A673 (cell line): ENCODE measurements at regions not wholly inside any gene's neighbourhood (a gene's known extent, or its start where the extent isn't known, plus 50 kb on each side); places are given as distances from the start of the nearest gene placed in this dataset.
"Not testable (repeated sequence)": the region's sequence is repeated elsewhere in the genome, so short reads cannot be mapped to it uniquely, and the experiment has no call there.

Experiments used
- BruUV-seq: library from RNA; stranded (reverse); fragments of 400-500 nt; replicated peaks from 2 replicates; lab custom pipeline; 2021; lab: Mats Ljungman, UMichigan
- CTCF ChIA-PET: fragments of 300-600 bp; sonication (Branson Sonifier 250); formaldehyde crosslinking; loops from one replicate; lab custom pipeline; 2022; ENCODE audit warnings: antibody characterized with exemption; lab: Charles Lee
- POLR2A ChIA-PET: fragments of 300-600 bp; sonication (Branson Sonifier 250); formaldehyde crosslinking; loops from one replicate; lab custom pipeline; 2022; ENCODE audit warnings: antibody characterized with exemption; ENCODE audit not compliant: low non-redundant PET; lab: Charles Lee
- DNase-seq: peaks from one replicate; pipeline ENCODE4 v3.0.0-alpha.2; 2015; ENCODE audit warnings: low spot score
- H3K27ac ChIP-seq: fragments of 200-600 bp; sonication (generic); 2 replicates; pipeline ENCODE4 v1.5.1; 2016; ENCODE audit warnings: mixed run types, low read depth, mild to moderate bottlenecking, mixed read lengths, antibody characterized with exemption, low read length; ENCODE audit not compliant: poor library complexity, severe bottlenecking
- H3K27me3 ChIP-seq: fragments of 200-600 bp; sonication (generic); replicated peaks from 2 replicates; pipeline ENCODE4 v1.6.1; 2017; ENCODE audit warnings: mixed run types, low read depth, mild to moderate bottlenecking, mixed read lengths, antibody characterized with exemption, low read length; ENCODE audit not compliant: insufficient read depth, poor library complexity
- H3K36me3 ChIP-seq: fragments of 200-600 bp; sonication (generic); 2 replicates; pipeline ENCODE4 v1.6.1; 2016; ENCODE audit warnings: mixed run types, mild to moderate bottlenecking, mixed read lengths, antibody characterized with exemption, low read length; ENCODE audit not compliant: insufficient read depth, poor library complexity, severe bottlenecking
- H3K4me1 ChIP-seq: fragments of 200-600 bp; sonication (generic); 2 replicates; pipeline ENCODE4 v1.6.1; 2017; ENCODE audit warnings: mixed run types, mild to moderate bottlenecking, mixed read lengths, antibody characterized with exemption, low read length; ENCODE audit not compliant: insufficient read depth, poor library complexity, severe bottlenecking
- H3K4me3 ChIP-seq: fragments of 200-600 bp; sonication (generic); 2 replicates; pipeline ENCODE4 v1.5.1; 2016; ENCODE audit warnings: low read depth, mixed run types, mild to moderate bottlenecking, mixed read lengths, low read length; ENCODE audit not compliant: poor library complexity, severe bottlenecking
- H3K9me3 ChIP-seq: fragments of 200-600 bp; sonication (generic); 2 replicates; pipeline ENCODE4 v1.6.1; 2016; ENCODE audit warnings: mixed run types, low read depth, mild to moderate bottlenecking, mixed read lengths, antibody characterized with exemption, low read length; ENCODE audit not compliant: poor library complexity, severe bottlenecking
- EZH2 ChIP-seq: fragments of 200-600 bp; sonication (generic); IDR thresholded peaks from 2 replicates; pipeline ENCODE4 v1.6.1; 2017; ENCODE audit warnings: borderline replicate concordance, low read depth, mild to moderate bottlenecking, mixed read lengths, antibody characterized with exemption, low read length; ENCODE audit not compliant: poor library complexity, severe bottlenecking
- intact Hi-C: fragments of 100-400 bp; cut with micrococcal nuclease; formaldehyde crosslinking; loops from one replicate; pipeline ENCODE4 v1.10.0; 2022; ENCODE audit not compliant: unreplicated experiment
- TF ChIP-seq, protein P1 (sequence below): fragments of 300-800, 200-600 bp; sonication (generic); conservative IDR thresholded peaks from 2 replicates; pipeline ENCODE4 v1.5.1; 2017; ENCODE audit warnings: low read depth, mild to moderate bottlenecking, antibody characterized with exemption, low read length, moderate library complexity, mixed read lengths

DNA sequence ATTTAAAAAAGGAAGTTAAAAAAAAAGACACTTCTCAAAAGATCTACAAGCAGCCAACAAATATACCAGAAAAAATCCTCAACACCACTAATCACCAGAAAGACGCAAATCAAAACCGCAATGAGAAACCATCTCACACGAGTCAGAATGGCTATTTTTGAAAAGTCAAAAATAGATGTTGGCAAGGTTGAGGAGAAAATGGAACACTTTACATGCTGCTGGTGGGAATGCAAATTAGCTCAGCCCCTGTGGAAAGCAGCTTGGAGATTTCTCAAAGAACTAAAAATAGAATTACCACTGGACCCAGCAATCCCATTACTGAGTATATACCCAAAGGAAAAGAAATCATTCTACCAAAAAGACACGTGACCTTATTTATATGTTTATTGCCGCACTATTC is 574.7 kb upstream of the ADAMTS9 start:
- Histone ChIP-seq H3K27ac (no peak overlapping the region), H3K4me3 (no peak overlapping the region), H3K4me1 (no peaks in the 10 kb centered on the region), H3K27me3 (no peaks in the 10 kb centered on the region), H3K36me3 (no peaks in the 10 kb centered on the region), H3K9me3 (no peaks in the 10 kb centered on the region)
- ChIA-PET CTCF (no interaction called here), POLR2A (no interaction called here)
- intact Hi-C loops, result no loop called here
- DNase-seq, result no peak
- TF ChIP-seq EZH2, result no peak
- TF ChIP-seq, protein P1, sequence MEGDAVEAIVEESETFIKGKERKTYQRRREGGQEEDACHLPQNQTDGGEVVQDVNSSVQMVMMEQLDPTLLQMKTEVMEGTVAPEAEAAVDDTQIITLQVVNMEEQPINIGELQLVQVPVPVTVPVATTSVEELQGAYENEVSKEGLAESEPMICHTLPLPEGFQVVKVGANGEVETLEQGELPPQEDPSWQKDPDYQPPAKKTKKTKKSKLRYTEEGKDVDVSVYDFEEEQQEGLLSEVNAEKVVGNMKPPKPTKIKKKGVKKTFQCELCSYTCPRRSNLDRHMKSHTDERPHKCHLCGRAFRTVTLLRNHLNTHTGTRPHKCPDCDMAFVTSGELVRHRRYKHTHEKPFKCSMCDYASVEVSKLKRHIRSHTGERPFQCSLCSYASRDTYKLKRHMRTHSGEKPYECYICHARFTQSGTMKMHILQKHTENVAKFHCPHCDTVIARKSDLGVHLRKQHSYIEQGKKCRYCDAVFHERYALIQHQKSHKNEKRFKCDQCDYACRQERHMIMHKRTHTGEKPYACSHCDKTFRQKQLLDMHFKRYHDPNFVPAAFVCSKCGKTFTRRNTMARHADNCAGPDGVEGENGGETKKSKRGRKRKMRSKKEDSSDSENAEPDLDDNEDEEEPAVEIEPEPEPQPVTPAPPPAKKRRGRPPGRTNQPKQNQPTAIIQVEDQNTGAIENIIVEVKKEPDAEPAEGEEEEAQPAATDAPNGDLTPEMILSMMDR, result no peak
- no TSS peak for BruUV-seq

DNA sequence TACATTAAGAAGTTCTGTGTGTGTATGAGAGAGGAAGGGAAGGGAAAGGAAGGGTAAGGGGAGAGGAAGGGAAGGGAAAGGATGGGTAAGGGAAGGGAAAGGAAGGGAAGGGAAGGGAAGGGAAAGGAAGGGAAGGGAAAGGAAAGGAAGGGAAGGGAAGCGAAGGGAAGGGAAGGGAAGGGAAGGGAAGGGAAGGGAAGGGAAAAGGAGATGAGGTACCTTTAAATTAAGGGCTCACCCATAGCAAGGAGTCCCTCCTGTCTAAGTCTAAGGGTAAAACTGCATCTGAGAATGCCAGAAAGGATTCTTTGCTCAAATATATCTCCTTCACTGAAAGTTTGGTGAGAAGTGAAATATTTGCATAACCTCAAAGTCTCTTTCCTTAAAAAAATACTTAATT is 572.1 kb upstream of the ADAMTS9 start:
- intact Hi-C loops, result no loop called here
- no TSS peak for BruUV-seq
- H3K4me3 ChIP-seq, result no peak overlapping the region
- H3K27me3 ChIP-seq, result no peaks in the 10 kb centered on the region
- ChIA-PET POLR2A (no interaction called here), CTCF (no interaction called here)
- TF ChIP-seq, protein P1, result no peak
- no peak for TF ChIP-seq EZH2
- H3K9me3 ChIP-seq, result no peaks in the 10 kb centered on the region
- H3K27ac ChIP-seq, result no peak overlapping the region
- no peaks in the 10 kb centered on the region for H3K36me3 ChIP-seq
- no peak for DNase-seq
- no peaks in the 10 kb centered on the region for H3K4me1 ChIP-seq

DNA sequence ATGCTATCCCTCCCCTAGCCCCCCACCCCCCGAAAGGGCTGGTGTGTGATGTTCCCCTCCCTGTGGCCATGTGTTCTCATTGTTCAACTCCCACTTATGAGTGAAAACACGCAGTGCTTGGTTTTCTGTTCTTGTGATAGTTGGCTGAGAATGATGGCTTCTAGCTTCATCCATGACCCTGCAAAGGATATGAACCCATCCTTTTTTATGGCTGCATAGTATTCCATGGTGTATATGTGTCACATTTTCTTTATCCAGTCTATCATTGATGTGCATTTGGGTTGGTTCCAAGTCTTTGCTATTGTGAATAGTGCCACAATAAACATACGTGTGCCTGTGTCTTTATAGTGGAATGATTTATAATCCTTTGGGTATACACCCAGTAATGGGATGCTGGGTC is 565.1 kb upstream of the ADAMTS9 start:
- CTCF ChIA-PET, result not testable (repeated sequence)

DNA sequence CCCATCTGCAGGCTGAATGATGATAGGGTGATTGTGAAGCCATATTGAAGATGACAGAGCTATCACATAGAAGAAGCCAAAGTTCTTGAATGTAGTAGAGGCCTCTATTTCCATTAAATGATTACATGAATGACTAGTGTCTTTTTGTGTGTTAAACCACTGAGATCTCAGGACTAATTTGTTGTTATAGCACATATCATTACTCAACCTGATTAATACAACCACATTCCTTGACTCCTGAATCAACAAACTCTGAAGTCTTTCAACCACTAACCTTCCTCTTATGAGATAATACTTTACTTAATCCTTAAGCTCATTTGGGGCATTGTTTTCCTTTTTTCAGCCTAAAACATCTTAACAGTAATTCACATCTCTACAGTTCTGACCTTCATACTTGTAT is 564.5 kb upstream of the ADAMTS9 start:
- H3K4me1 ChIP-seq, result no peaks in the 10 kb centered on the region
- H3K27ac ChIP-seq, result no peak overlapping the region
- ChIA-PET CTCF (no interaction called here), POLR2A (no interaction called here)
- H3K27me3 ChIP-seq, result no peaks in the 10 kb centered on the region
- no peaks in the 10 kb centered on the region for H3K9me3 ChIP-seq
- TF ChIP-seq EZH2, result no peak
- TF ChIP-seq, protein P1, result no peak
- DNase-seq, result no peak
- intact Hi-C loops, result no loop called here
- no peaks in the 10 kb centered on the region for H3K36me3 ChIP-seq
- BruUV-seq, result no TSS peak
- no peak overlapping the region for H3K4me3 ChIP-seq

More for the DNA sequence above, 565.1 kb upstream of the ADAMTS9 start:
- DNase-seq, H3K27me3 ChIP-seq, H3K36me3 ChIP-seq, H3K4me3 ChIP-seq, BruUV-seq, H3K4me1 ChIP-seq, intact Hi-C loops, POLR2A ChIA-PET, H3K27ac ChIP-seq, H3K9me3 ChIP-seq: not testable (repeated sequence)
